Mesendoderm (in vitro differentiated cells): ENCODE measurements at regions not wholly inside any gene's neighbourhood (a gene's known extent, or its start where the extent isn't known, plus 50 kb on each side); places are given as distances from the start of the nearest gene placed in this dataset.

Experiments
- DNase-seq: peaks from one replicate; pipeline ENCODE4 v3.0.0; 2013
- H2AK5ac ChIP-seq: 2 replicates; pipeline ENCODE4 v1.6.1; 2013; ENCODE audit warnings: low read length, inconsistent platforms
- H2BK120ac ChIP-seq: 2 replicates; pipeline ENCODE4 v1.6.1; 2013; ENCODE audit warnings: low read depth, mild to moderate bottlenecking, low read length, moderate library complexity, mixed read lengths
- H2BK15ac ChIP-seq: replicated peaks from 2 replicates; pipeline ENCODE4 v1.6.1; 2013; ENCODE audit warnings: low read depth, mild to moderate bottlenecking, moderate library complexity
- H2BK5ac ChIP-seq: 2 replicates; pipeline ENCODE4 v1.6.1; 2013; ENCODE audit warnings: low read length, inconsistent platforms
- H3K18ac ChIP-seq: 2 replicates; pipeline ENCODE4 v1.6.1; 2013; ENCODE audit warnings: mild to moderate bottlenecking, low read length, mixed read lengths
- H3K23ac ChIP-seq: one replicate; pipeline ENCODE4 v1.6.1; 2013; ENCODE audit warnings: low read length
- H3K27ac ChIP-seq: 2 replicates; pipeline ENCODE4 v1.5.1; 2013; ENCODE audit warnings: low read depth, mild to moderate bottlenecking, inconsistent platforms, low read length, moderate library complexity
- H3K27me3 ChIP-seq: 2 replicates; pipeline ENCODE4 v1.6.1; 2013; ENCODE audit warnings: low read length, control low read depth, mild to moderate bottlenecking, inconsistent platforms; ENCODE audit not compliant: insufficient read depth, poor library complexity
- H3K36me3 ChIP-seq: 2 replicates; pipeline ENCODE4 v1.6.1; 2013; ENCODE audit warnings: low read length, inconsistent platforms; ENCODE audit not compliant: control insufficient read depth, insufficient read depth
- H3K4ac ChIP-seq: one replicate; pipeline ENCODE4 v1.6.1; 2013; ENCODE audit warnings: low read depth, mild to moderate bottlenecking, low read length, moderate library complexity
- H3K4me1 ChIP-seq: 2 replicates; pipeline ENCODE4 v1.6.1; 2013; ENCODE audit warnings: low read depth, low read length, inconsistent platforms; ENCODE audit not compliant: control insufficient read depth
- H3K4me2 ChIP-seq: 2 replicates; pipeline ENCODE4 v1.6.1; 2013; ENCODE audit warnings: low read length
- H3K4me3 ChIP-seq: 2 replicates; pipeline ENCODE4 v1.5.1; 2013; ENCODE audit warnings: mild to moderate bottlenecking, low read length
- H3K56ac ChIP-seq: one replicate; pipeline ENCODE4 v1.6.1; 2013; ENCODE audit warnings: low read length
- H3K79me1 ChIP-seq: 2 replicates; pipeline ENCODE4 v1.6.1; 2013; ENCODE audit warnings: low read length, inconsistent platforms
- H3K79me2 ChIP-seq: 2 replicates; pipeline ENCODE4 v1.6.1; 2013; ENCODE audit warnings: mild to moderate bottlenecking, low read length; ENCODE audit not compliant: control insufficient read depth, insufficient read depth
- H3K9ac ChIP-seq: 2 replicates; pipeline ENCODE4 v1.6.1; 2013; ENCODE audit warnings: low read length, inconsistent platforms
- H4K5ac ChIP-seq: one replicate; pipeline ENCODE4 v1.6.1; 2013; ENCODE audit warnings: low read length
- H4K8ac ChIP-seq: one replicate; pipeline ENCODE4 v1.6.1; 2013; ENCODE audit warnings: low read depth, mild to moderate bottlenecking, control low read depth, low read length, moderate library complexity
- WGBS: extraction: QIAGEN DNeasy Blood & Tissue Kit; methylation state at CpG from one replicate; pipeline ENCODE4 v1.1.7; 2013; ENCODE audit warnings: low lambda C conversion rate, missing lambda C conversion rate; ENCODE audit not compliant: insufficient coverage; ENCODE audit errors: extremely low coverage; 5-methylcytosine and 5-hydroxymethylcytosine counted together

DNA sequence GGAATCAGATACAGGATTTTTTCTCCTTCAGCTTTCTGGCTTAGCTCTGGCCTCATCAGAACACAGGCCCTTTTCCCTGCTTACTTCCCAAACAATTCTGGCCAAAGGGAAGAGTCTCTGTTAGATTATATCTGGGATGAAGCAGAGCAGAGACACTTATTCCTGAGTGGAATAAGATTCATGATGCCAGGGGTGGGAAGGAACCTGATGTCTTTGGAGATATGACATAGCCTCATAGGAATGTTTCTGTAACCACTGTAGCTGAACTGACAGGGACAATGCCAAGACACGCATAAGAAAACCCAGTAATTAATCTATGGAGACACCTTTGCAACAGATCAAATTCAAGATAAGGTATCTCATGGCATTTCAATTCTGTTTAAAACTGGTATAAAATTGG is 177.1 kb upstream of the RAG2 start:
- Histone ChIP-seq H3K56ac (no peak overlapping the region), H4K8ac (no peak overlapping the region), H3K27me3 (no peaks in the 10 kb centered on the region), H3K36me3 (no peaks in the 10 kb centered on the region), H3K9ac (no peak overlapping the region), H2BK120ac (no peak overlapping the region), H4K5ac (no peak overlapping the region), H3K4me2 (no peak overlapping the region), H3K4me3 (no peak overlapping the region), H3K18ac (no peak overlapping the region), H2BK15ac (no peak overlapping the region), H3K27ac (no peak overlapping the region), H2AK5ac (no peak overlapping the region), H3K4me1 (no peaks in the 10 kb centered on the region), H3K23ac (no peak overlapping the region), H3K4ac (no peak overlapping the region), H2BK5ac (no peak overlapping the region), H3K79me2 (no peaks in the 10 kb centered on the region), H3K79me1 (no peaks in the 10 kb centered on the region)
- peak; percentile 26 for DNase-seq
- WGBS = no CpG with 5 or more reads among the region's 1 CpG

DNA sequence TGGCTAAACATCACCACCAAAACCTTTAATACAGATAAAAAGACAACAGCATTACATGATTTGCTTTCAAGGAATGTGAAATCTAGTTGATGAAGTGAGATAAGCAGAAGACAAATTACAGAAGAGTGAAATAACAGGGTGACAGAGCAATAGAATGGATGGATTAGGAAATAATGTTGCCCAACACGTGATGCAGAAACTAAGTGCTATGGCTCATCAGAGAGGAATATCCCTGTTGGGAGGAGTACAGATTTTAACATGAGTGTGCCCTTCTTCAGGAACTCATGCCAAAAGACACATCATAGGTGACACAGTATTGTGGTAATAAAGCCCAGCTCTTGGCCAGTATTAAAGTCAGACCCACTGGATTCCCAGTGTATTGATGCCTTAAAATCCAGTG is 176.6 kb upstream of the RAG2 start:
- H3K56ac ChIP-seq = no peak overlapping the region
- H3K4me3 ChIP-seq = no peak overlapping the region
- no peak overlapping the region for H3K23ac ChIP-seq
- no peaks in the 10 kb centered on the region for H3K79me2 ChIP-seq
- H3K4ac ChIP-seq = no peak overlapping the region
- H3K27ac ChIP-seq = no peak overlapping the region
- no peaks in the 10 kb centered on the region for H3K79me1 ChIP-seq
- no peak overlapping the region for H4K8ac ChIP-seq
- no peak overlapping the region for H2BK5ac ChIP-seq
- WGBS = no CpG with 5 or more reads among the region's 1 CpG
- H2BK15ac ChIP-seq = no peak overlapping the region
- H2AK5ac ChIP-seq = no peak overlapping the region
- no peak overlapping the region for H4K5ac ChIP-seq
- no peak for DNase-seq
- no peak overlapping the region for H3K9ac ChIP-seq
- H2BK120ac ChIP-seq = no peak overlapping the region
- no peaks in the 10 kb centered on the region for H3K4me1 ChIP-seq
- no peaks in the 10 kb centered on the region for H3K36me3 ChIP-seq
- H3K4me2 ChIP-seq = no peak overlapping the region
- H3K27me3 ChIP-seq = no peaks in the 10 kb centered on the region
- H3K18ac ChIP-seq = no peak overlapping the region

DNA sequence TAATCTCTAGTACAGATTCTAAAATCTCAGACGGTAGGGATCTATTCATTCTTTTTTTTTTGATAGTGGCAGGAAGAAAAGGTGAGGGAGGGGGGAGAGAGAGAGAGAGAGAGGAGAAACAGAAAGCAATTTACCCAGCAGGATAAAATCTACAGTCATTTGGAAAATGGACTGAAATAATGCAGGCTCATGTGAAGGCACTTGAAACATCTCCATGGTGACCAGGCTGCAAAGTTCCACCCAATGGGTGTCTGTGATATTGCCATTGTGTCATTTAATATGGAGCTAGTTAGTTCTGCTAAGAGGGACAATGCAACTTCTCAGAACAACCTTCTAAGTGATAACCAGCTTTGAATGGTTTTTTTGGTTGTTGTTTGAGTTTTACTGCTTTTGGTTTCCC is 165.2 kb upstream of the RAG2 start:
- Histone ChIP-seq H4K8ac (no peak overlapping the region), H3K4ac (no peak overlapping the region), H3K4me2 (no peak overlapping the region), H3K23ac (no peak overlapping the region), H2BK15ac (no peak overlapping the region), H3K9ac (no peak overlapping the region), H3K79me2 (no peaks in the 10 kb centered on the region), H2BK120ac (no peak overlapping the region), H3K79me1 (no peaks in the 10 kb centered on the region), H3K4me3 (no peak overlapping the region), H3K27ac (no peak overlapping the region), H3K4me1 (no peaks in the 10 kb centered on the region), H2BK5ac (no peak overlapping the region), H3K56ac (no peak overlapping the region), H4K5ac (no peak overlapping the region), H3K36me3 (no peaks in the 10 kb centered on the region), H2AK5ac (no peak overlapping the region), H3K27me3 (no peaks in the 10 kb centered on the region), H3K18ac (no peak overlapping the region)
- no CpG with 5 or more reads among the region's 1 CpG for WGBS
- DNase-seq = peak; percentile 7

DNA sequence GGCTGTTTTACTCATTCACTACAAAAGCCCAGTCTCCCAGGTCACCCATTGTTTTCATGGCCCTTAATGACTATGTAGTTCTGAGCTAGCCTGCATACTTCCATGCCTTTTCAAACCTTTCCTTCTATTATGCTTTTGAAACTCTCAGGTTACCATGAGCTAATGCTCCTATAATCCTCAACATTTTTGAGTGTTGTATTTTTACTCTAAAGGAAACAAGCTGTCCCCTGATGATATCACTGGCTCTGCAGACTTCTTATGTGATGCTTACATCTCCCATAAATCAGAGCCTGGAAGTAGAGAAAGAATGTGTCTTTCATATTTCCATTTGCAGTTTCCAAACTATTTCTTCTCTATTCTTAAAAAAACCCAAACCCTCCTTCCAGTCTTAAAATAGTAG is 159.0 kb upstream of the RAG2 start:
- Histone ChIP-seq H3K27ac (no peak overlapping the region), H3K4me2 (no peak overlapping the region), H4K8ac (no peak overlapping the region), H2BK120ac (no peak overlapping the region), H3K27me3 (no peaks in the 10 kb centered on the region), H3K4me3 (no peak overlapping the region), H2BK5ac (no peak overlapping the region), H2AK5ac (no peak overlapping the region), H3K4ac (no peak overlapping the region), H3K9ac (no peak overlapping the region), H4K5ac (no peak overlapping the region), H3K56ac (no peak overlapping the region), H3K36me3 (no peaks in the 10 kb centered on the region), H2BK15ac (no peak overlapping the region), H3K79me2 (no peaks in the 10 kb centered on the region), H3K79me1 (no peaks in the 10 kb centered on the region), H3K4me1 (no peaks in the 10 kb centered on the region), H3K18ac (no peak overlapping the region), H3K23ac (no peak overlapping the region)
- no peak for DNase-seq

DNA sequence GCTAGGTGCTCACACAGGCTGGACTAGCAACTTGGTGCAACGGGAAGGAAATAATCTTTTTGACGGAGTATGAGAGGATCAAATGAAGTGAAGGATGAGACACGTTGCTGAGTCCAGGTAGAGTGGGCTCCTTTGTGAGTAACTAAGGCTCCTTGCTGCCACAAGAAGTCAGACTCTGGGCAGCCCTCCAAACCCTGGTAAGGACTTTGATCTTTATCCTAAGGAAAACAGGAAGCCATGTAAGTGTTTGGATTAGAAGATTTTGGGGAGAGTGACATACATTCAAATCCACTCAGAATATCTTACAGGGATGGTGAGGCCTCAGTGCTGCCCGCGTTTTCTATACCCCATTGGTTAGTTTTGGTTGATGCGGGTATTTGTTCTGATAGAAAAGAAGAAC is 155.9 kb upstream of the RAG2 start:
- Histone ChIP-seq H3K36me3 (no peaks in the 10 kb centered on the region), H2BK5ac (no peak overlapping the region), H3K23ac (no peak overlapping the region), H4K8ac (no peak overlapping the region), H3K79me1 (no peaks in the 10 kb centered on the region), H3K4ac (no peak overlapping the region), H3K9ac (no peak overlapping the region), H2BK15ac (no peak overlapping the region), H4K5ac (no peak overlapping the region), H3K4me1 (no peaks in the 10 kb centered on the region), H3K4me3 (no peak overlapping the region), H3K56ac (no peak overlapping the region), H2BK120ac (no peak overlapping the region), H3K18ac (no peak overlapping the region), H3K79me2 (no peaks in the 10 kb centered on the region), H2AK5ac (no peak overlapping the region), H3K27me3 (no peaks in the 10 kb centered on the region), H3K4me2 (no peak overlapping the region), H3K27ac (no peak overlapping the region)
- no CpG with 5 or more reads among the region's 6 CpGs for WGBS
- no peak for DNase-seq

DNA sequence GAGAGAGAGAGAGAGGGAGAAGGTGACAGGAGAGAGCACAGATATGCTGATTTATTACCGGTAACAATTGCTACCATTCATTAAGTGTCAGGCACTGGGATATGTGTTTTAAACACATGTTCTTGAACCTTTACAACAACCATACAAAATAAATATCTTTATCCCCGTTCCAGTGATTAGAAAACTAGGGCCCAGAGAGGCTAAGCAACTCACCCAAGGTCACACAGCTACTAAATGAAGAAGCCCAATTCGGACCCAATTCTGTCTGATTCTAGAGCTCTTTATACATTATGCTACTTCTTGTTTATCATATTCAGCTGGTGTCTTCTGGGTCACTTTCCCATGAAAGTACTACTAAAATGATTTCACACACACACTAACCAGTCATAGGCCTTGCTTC is 154.0 kb upstream of the RAG2 start:
- Histone ChIP-seq H3K4me1 (no peaks in the 10 kb centered on the region), H3K27ac (no peak overlapping the region), H3K4ac (no peak overlapping the region), H3K79me1 (no peaks in the 10 kb centered on the region), H4K8ac (no peak overlapping the region), H2BK5ac (no peak overlapping the region), H3K9ac (no peak overlapping the region), H3K4me3 (no peak overlapping the region), H3K23ac (no peak overlapping the region), H2BK15ac (no peak overlapping the region), H2BK120ac (no peak overlapping the region), H3K36me3 (no peaks in the 10 kb centered on the region), H2AK5ac (no peak overlapping the region), H3K79me2 (no peaks in the 10 kb centered on the region), H3K18ac (no peak overlapping the region), H3K27me3 (no peaks in the 10 kb centered on the region), H3K56ac (no peak overlapping the region), H3K4me2 (no peak overlapping the region), H4K5ac (no peak overlapping the region)
- DNase-seq = no peak
- no CpG with 5 or more reads among the region's 3 CpGs for WGBS
